ENCODE measurements at regions not wholly inside any gene's neighbourhood (a gene's known extent, or its start where the extent isn't known, plus 50 kb on each side); places are given as distances from the start of the nearest gene placed in this dataset.

DNA sequence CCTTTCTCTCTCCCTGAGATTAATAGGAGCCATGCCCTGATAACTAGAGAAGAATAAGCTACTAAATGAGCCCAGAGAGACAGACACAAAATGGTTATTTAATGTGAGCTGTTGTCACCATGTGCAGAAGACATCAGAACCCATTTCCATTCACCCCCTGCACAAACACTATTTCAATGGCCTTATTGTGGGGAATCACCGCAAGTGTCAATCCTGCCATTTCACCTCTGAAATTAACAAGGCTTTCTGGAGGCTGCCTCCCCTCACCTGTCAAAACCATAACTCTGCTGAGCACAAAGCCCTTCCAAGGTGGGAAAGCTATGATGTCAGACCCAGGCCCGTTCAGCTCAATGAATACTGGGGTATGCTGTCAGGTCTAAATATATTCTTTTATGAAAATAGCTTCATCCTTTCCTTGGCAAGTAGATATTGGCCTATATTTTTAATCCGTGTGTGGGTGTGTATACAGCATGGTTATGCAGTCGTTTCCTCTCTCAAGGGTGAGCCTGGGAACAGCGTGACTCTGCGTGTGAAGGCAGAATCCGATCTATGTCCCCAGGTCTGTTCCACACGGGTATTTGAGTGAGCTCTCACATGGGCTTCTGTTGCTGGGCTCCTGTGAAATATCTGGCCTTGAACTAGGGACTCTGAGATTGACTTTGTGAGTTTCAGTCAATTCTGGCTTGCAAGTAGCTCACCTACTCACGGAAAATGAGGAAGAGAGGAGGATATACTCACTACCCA lies 266.3 kb downstream of the FBXW7 start:
- no peak for DNase-seq

GRCh38 chr4:152267811-152268210 lies 268.1 kb downstream of the FBXW7 start:
- DNase-seq, result no peak

GRCh38 chr4:152266831-152267480 lies 268.9 kb downstream of the FBXW7 start:
- no peak for DNase-seq

DNA sequence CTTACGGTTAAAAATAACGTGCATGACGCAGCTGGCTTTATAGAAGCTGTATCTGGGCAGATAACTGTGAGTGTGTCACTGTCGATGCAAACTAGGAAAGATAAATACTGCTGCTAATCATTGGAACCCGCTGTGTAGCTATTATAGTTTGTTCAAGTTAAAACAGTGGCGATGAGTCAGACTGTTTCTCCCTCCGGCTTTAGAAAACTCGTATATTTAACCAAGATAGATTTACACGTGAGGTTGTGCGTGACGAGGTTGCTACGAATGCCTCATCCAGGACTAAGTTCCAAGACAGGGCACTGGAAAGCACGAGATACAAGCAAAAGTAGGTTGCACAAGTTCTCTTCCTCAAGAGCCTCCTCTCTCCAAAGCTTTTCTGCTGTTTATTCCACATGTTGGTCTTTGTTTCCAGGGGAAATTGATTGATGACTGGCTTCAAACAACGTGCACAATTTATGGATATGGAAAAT lies 270.7 kb downstream of the FBXW7 start:
- DNase-seq, result no peak

GRCh38 chr4:152264106-152264505 lies 271.8 kb downstream of the FBXW7 start:
- no peak for DNase-seq

GRCh38 chr4:152259866-152260265 lies 276.0 kb downstream of the FBXW7 start:
- no peak for DNase-seq

DNA sequence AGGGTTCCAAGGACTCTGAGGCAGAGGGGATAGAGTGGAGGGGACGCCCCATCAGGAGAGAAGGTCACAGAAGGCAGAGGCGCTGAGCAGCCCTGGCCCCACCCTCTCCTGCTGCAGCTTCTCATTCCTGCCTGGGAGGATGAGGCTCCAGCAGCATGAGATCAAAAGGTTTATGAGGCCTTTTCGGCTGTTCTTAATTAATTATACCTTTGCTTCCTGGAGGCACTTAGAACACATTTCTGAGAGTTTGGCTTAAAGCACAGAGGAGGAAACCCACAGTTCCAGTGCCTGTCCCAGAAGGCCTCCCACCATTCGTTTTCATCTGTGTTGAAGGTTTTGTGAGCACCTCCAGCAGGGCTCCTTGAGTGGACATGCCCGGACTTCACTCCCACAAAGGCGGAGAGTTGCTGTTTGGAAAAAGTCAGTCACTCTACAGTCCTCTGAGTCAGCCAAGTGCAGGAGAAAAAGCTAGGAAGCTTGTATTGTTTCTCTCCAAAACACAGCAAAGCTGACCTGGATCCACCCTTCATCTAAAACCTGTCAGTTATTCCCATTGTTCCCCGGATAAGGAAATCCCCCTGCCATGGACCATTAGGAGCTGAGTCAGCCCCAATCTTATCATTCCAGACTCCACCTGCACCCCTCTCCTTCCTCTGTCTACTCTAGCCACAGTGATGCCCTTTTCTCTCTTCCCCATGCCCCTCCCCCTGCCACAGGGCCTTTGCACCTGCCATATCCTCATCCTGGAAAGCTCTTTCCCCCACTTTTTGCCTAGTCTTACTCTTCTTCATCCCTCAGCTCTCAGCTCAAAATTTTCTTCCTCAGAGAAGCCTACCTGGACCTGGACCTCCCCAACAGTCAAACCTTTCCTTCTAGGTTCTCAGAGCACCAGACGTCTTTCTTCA lies 276.8 kb downstream of the FBXW7 start:
- no peak for DNase-seq

DNA sequence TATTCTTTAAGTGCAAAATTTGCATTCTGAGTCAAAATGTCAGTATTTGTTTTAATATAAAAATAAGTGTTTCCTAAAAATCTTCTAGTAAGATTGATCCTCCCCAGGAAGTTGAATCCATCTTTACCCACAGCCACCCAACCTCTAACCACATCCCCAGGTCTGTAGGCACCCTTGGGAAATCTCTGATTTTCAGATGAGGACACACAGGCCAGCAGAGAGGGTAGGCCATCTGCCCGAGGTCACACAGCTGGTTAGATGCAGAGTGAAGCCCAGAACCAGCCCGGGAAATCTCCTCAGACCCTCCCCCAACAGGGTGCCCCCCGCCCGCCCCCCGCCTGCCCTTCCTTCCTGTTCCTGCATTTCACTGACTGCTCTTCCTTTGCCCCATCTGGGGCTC lies 277.5 kb downstream of the FBXW7 start:
- peak; percentile 12 for DNase-seq

GRCh38 chr4:152257601-152258066 lies 278.3 kb downstream of the FBXW7 start:
- DNase-seq, result peak; percentile 73

DNA sequence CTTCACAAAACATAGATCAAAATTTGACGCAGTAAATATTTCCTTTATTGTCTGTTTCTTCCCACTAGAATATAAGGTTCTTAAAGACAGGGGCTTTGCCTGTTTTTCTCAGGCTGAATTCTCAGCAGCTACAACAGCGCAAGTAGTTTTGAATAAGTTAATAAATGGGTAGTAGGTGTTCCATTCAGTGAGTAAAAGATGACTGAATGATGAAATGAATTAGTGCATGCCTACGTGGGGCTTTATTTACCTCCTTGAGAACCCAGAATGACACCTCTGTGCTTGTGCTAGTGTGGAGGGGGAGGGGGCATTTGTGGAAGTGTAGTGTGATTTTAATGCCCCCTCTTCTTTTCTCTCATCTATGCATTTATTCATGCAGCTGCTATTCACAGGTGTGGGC lies 278.9 kb downstream of the FBXW7 start:
- no peak for DNase-seq

- peak; percentile 79 for DNase-seq
Observed at GRCh38 chr4:152255437-152255836, 280.5 kb downstream of the FBXW7 start.

DNA sequence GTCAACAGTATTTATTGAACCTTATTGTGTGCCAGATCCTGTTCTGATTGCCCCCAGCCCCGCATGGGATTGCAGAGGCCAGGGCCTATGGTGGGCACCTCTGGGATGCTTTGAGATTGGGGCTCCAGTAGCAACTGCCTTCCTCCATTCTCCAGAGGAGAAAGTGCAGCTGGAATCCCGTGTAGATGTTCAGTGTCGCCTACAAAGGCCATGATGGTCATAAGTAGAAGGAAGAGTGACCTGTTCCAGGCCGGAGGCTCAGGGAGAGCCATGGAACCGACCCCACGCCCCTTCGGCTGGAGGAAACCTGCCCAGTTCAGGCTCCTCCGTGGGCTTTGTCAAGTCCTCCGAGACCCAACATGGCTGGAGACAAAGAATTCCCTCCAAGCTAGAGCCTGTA lies 287.5 kb downstream of the FBXW7 start:
- DNase-seq, result no peak

GRCh38 chr4:152247271-152247975 lies 288.5 kb downstream of the FBXW7 start:
- DNase-seq, result no peak

DNA sequence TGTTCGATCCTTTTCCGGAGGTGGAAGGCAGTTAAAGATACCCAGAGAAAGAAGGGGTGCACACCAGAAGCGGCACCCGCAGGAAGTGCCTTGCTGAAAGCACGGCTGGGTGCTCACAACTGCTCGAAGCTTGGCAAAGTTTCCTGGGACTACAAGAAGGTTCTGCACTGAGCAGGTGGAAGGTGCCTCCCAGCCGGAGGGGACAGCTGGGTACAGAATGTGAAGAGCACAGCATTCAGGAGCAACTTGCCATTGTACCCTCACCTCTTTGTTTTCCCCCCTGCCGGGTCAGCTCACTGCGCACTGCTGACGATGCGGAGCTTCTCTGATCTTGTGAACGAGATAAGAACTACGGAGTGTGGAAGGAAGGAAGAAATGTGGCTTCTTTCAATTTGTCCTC lies 289.2 kb downstream of the FBXW7 start:
- no peak for DNase-seq

GRCh38 chr4:152245680-152246079 lies 290.2 kb downstream of the FBXW7 start:
- DNase-seq, result no peak

DNA sequence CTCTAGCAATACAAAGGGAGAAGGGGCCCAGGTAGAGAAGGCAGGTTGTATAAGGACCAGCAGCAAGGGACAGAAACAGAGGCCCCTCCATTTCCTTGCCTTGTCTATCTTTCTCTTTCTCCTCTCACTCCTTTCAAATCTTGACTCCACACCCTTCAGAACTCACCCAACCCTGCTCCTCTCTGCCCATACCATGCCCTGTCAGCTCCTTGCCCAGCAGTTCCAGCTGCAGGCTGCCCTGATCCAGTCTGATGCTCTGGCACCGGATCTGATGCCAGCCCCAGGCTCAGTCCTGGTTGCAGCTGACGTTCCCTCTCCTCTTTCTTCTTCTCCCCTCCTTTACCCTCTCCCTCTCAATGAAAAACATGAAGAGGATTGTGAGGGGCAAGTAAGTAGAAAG lies 291.2 kb downstream of the FBXW7 start:
- no peak for DNase-seq

DNA sequence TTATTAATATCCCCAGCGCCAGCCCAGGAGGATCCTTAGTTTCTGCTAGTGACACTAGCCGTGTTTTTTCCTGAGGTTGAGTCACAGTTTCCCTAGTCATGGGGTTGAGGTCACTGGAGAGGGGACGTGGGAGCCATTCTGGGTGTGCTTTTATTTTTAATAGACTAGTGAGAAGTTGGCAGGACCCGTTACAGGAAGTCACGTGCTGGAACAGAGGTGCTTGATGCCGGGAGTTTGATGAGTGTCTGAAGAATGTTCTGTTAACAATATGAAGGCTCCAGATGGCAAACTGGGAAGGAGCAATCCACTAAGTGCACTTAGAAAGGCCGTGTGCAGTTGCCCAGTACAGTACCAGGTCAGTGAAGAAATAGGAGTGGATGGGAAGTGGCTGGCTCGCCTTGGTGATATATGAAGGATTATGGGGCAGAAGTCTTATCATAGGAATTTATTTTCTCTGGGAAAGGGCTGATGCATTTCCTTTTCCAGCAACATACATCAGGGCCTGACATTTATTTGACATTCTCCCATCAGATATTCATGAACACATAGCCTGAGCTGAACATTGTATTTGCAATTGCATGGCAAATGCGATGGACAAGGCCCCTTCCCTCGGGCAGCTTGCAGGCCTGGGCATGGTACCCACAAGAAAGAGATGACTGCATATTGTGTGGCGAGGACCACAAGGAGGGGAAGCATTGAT lies 291.8 kb downstream of the FBXW7 start:
- DNase-seq, result no peak

- DNase-seq, result peak; percentile 6
Observed at GRCh38 chr4:152243206-152243605, 292.7 kb downstream of the FBXW7 start.

DNA sequence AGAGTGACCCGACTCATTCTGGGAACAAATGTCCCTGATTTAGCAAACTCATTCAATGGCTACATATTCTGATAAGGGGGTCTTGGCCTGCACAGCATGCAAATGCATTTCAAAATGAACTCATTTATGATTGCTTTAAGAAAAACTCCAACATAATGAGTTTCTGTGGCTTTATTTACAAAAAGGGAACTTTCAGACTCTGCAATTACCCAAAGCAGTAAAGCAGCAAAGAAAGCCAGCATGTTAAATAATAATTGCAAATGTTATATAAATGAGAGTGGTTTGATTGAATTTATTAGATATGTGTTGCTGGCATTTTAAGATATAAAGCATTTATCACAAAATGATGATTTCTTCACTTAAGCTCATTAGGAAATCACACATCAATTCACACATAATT lies 295.7 kb downstream of the FBXW7 start:
- DNase-seq, result no peak

DNA sequence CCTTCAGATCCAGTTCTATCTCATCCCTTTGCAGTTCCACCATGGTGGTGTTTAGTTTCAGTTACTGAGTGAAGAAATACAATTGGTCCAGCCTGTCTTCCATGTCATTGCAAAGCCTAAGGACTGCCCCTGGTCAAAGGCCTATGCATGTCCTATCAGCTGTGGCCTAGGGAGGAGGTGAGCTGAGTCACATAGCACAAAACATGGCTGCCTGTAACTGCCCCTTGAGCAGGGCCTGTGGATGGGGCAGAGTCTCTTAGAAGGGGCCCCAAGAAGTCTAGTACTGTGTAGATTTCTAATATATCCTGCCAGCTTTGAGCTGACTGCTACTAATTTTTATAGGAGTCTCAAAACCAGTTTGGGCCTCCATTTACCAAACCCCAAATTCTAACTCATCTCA lies 296.7 kb downstream of the FBXW7 start:
- peak; percentile 8 for DNase-seq

DNA sequence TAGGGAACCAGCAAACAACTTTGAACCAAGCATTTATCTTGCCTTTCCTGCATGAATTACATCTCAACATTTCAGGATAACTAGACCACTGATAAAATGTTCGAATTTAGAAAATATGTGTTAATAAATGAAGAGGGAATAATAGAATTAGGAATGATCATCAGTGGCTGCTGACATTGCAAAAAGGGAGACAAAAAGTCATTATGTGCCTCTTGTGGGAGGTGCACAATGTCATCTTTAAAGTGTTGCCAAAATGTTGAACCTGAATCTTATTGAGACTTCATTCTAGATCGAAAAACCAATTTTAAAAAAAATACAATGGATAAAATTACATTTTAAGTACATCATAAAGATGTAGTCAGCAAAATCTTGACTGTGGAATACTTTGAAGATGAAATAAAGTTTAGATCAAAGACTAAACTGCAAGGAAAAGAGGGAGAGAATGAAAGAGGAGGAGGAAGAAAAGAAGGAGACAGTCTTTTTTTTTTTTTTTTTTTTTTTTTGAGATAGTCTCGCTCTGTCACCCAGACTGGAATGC lies 299.3 kb downstream of the FBXW7 start:
- no peak for DNase-seq

- DNase-seq, result no peak
Observed at GRCh38 chr4:152235718-152236117, 300.2 kb downstream of the FBXW7 start.

All from MV-4-11 (cell line).